VCaP (cell line): ENCODE measurements at regions not wholly inside any gene's neighbourhood (a gene's known extent, or its start where the extent isn't known, plus 50 kb on each side); places are given as distances from the start of the nearest gene placed in this dataset.

Experiments used
- H3K27ac ChIP-seq: fragments of 450-650 bp; 2 replicates; pipeline ENCODE4 v1.5.1; 2017
- CTCF ChIP-seq: fragments of 450-650 bp; conservative IDR thresholded peaks from 2 replicates; pipeline ENCODE4 v1.5.1; 2017; ENCODE audit warnings: mild to moderate bottlenecking, moderate library complexity

- H3K27ac ChIP-seq: no peak overlapping the region
- no peak for TF ChIP-seq CTCF
Observed at GRCh38 chr10:78684947-78685346, 383.8 kb upstream of the ZMIZ1 start.

- no peak overlapping the region for H3K27ac ChIP-seq
- no peak for TF ChIP-seq CTCF
Observed at GRCh38 chr10:78685466-78686103, 383.2 kb upstream of the ZMIZ1 start.

- H3K27ac ChIP-seq: no peak overlapping the region
- TF ChIP-seq CTCF: no peak
Observed at GRCh38 chr10:78686444-78687060, 382.2 kb upstream of the ZMIZ1 start.

GRCh38 chr10:78687626-78688025 is 381.1 kb upstream of the ZMIZ1 start:
- TF ChIP-seq CTCF: no peak
- H3K27ac ChIP-seq: no peak overlapping the region

GRCh38 chr10:78688230-78688900 is 380.4 kb upstream of the ZMIZ1 start:
- TF ChIP-seq CTCF: no peak
- H3K27ac ChIP-seq: peak overlapping the region; percentile 43

- TF ChIP-seq CTCF: no peak
- H3K27ac ChIP-seq: peak overlapping the region; percentile 43
Observed at GRCh38 chr10:78688901-78689583, 379.7 kb upstream of the ZMIZ1 start.

GRCh38 chr10:78689584-78689935 is 379.2 kb upstream of the ZMIZ1 start:
- H3K27ac ChIP-seq: peak overlapping the region; percentile 43
- TF ChIP-seq CTCF: no peak
